IMR-90 (cell line): ENCODE measurements at regions not wholly inside any gene's neighbourhood (a gene's known extent, or its start where the extent isn't known, plus 50 kb on each side); places are given as distances from the start of the nearest gene placed in this dataset.

ENCODE experiments used
- ATAC-seq: fragments of 200-7000 bp; cut with Tn5 transposase; 2 replicates; pipeline ENCODE4 v1.9.1; 2020; ENCODE audit warnings: low read depth, mild to moderate bottlenecking, moderate library complexity
- BruUV-seq: library from RNA; stranded (reverse); fragments of 400-500 nt; replicated peaks from 2 replicates; lab custom pipeline; 2021; lab: Mats Ljungman, UMichigan
- CTCF ChIA-PET: fragments of 300-600 bp; formaldehyde crosslinking; extraction: SDS; loops from one replicate; lab custom pipeline; 2021; ENCODE audit warnings: antibody characterized with exemption; lab: Yijun Ruan, JAX
- POLR2A ChIA-PET: fragments of 300-600 bp; sonication (Branson Sonifier 250); formaldehyde crosslinking; loops from one replicate; lab custom pipeline; 2022; ENCODE audit warnings: antibody characterized with exemption; ENCODE audit not compliant: unreplicated experiment; lab: Charles Lee
- DNase-seq: peaks from one replicate; pipeline ENCODE4 v3.0.0; 2013
- H2AFZ ChIP-seq: replicated peaks from 2 replicates; pipeline ENCODE3; 2013; ENCODE audit warnings: low read length, mild to moderate bottlenecking; ENCODE audit not compliant: poor library complexity
- H2AK5ac ChIP-seq: 2 replicates; pipeline ENCODE4 v1.6.1; 2013; ENCODE audit warnings: low read depth, low read length, inconsistent platforms
- H2AK9ac ChIP-seq: replicated peaks from 2 replicates; pipeline ENCODE3; 2013; ENCODE audit warnings: mild to moderate bottlenecking, low read depth, low read length, moderate library complexity; ENCODE audit not compliant: poor library complexity
- H2BK120ac ChIP-seq: 2 replicates; pipeline ENCODE4 v1.6.1; 2013; ENCODE audit warnings: low read depth, low read length, inconsistent platforms
- H2BK15ac ChIP-seq: 3 replicates; pipeline ENCODE4 v1.6.1; 2013; ENCODE audit warnings: low read depth, low read length, inconsistent platforms
- H2BK20ac ChIP-seq: 2 replicates; pipeline ENCODE4 v1.6.1; 2013; ENCODE audit warnings: low read depth, mild to moderate bottlenecking, inconsistent platforms, low read length, moderate library complexity
- H2BK5ac ChIP-seq: 2 replicates; pipeline ENCODE4 v1.6.1; 2013; ENCODE audit warnings: mild to moderate bottlenecking, low read depth, low read length, inconsistent platforms; ENCODE audit not compliant: poor library complexity, severe bottlenecking
- H3K14ac ChIP-seq: replicated peaks from 2 replicates; pipeline ENCODE4 v1.6.1; 2013; ENCODE audit warnings: low read depth, low read length, inconsistent platforms
- H3K18ac ChIP-seq: 2 replicates; pipeline ENCODE4 v1.6.1; 2013; ENCODE audit warnings: low read depth, low read length, control low read depth
- H3K23ac ChIP-seq: 2 replicates; pipeline ENCODE4 v1.6.1; 2013; ENCODE audit warnings: low read depth, low read length, inconsistent platforms
- H3K27ac ChIP-seq: 2 replicates; pipeline ENCODE4 v1.5.1; 2013; ENCODE audit warnings: mild to moderate bottlenecking, control low read depth, low read length; ENCODE audit not compliant: insufficient read depth
- H3K27me3 ChIP-seq: 2 replicates; pipeline ENCODE4 v1.6.1; 2013; ENCODE audit warnings: low read length; ENCODE audit not compliant: control insufficient read depth, insufficient read depth
- H3K36me3 ChIP-seq: 2 replicates; pipeline ENCODE4 v1.6.1; 2013; ENCODE audit warnings: low read length, mixed read lengths; ENCODE audit not compliant: control insufficient read depth, insufficient read depth
- H3K4ac ChIP-seq: 2 replicates; pipeline ENCODE4 v1.6.1; 2013; ENCODE audit warnings: low read depth, low read length, inconsistent platforms
- H3K4me1 ChIP-seq: 2 replicates; pipeline ENCODE4 v1.6.1; 2013; ENCODE audit warnings: low read length, mixed read lengths; ENCODE audit not compliant: control insufficient read depth, insufficient read depth
- H3K4me2 ChIP-seq: 2 replicates; pipeline ENCODE4 v1.6.1; 2013; ENCODE audit warnings: low read depth, mild to moderate bottlenecking, control low read depth, low read length, moderate library complexity
- H3K4me3 ChIP-seq: 2 replicates; pipeline ENCODE4 v1.5.1; 2013; ENCODE audit warnings: low read depth, mild to moderate bottlenecking, control low read depth, low read length, moderate library complexity; ENCODE audit not compliant: insufficient read depth
- H3K56ac ChIP-seq: 2 replicates; pipeline ENCODE4 v1.6.1; 2013; ENCODE audit warnings: low read length, inconsistent platforms; ENCODE audit not compliant: insufficient read depth; ENCODE audit errors: extremely low read depth
- H3K79me1 ChIP-seq, 2 experiments: 2 replicates each; pipeline ENCODE4 v1.6.1; 2013; ENCODE audit warnings: low read length in 2 of 2, inconsistent platforms in 1 of 2, low read depth in 1 of 2
- H3K9ac ChIP-seq: 2 replicates; pipeline ENCODE4 v1.6.1; 2013; ENCODE audit warnings: low read depth, low read length, control low read depth
- H3K9me1 ChIP-seq: 2 replicates; pipeline ENCODE4 v1.6.1; 2013; ENCODE audit warnings: low read length, inconsistent platforms; ENCODE audit not compliant: insufficient read depth
- H3K9me3 ChIP-seq: 2 replicates; pipeline ENCODE4 v1.6.1; 2013; ENCODE audit warnings: low read length; ENCODE audit not compliant: control insufficient read depth, insufficient read depth
- H4K20me1 ChIP-seq: 2 replicates; pipeline ENCODE4 v1.6.1; 2013; ENCODE audit warnings: low read length, inconsistent platforms; ENCODE audit not compliant: insufficient read depth
- H4K5ac ChIP-seq: 2 replicates; pipeline ENCODE4 v1.6.1; 2013; ENCODE audit warnings: mild to moderate bottlenecking, low read depth, low read length, control low read depth
- H4K8ac ChIP-seq, 2 experiments: 2 replicates each; pipeline ENCODE4 v1.6.1; 2013; ENCODE audit warnings: low read depth in 2 of 2, low read length in 2 of 2, control low read depth in 1 of 2, inconsistent platforms in 1 of 2
- H4K91ac ChIP-seq: 2 replicates; pipeline ENCODE4 v1.6.1; 2013; ENCODE audit warnings: low read depth, low read length, inconsistent platforms; ENCODE audit not compliant: insufficient read depth
- CHD1 ChIP-seq: IDR thresholded peaks from 2 replicates; pipeline ENCODE4 v1.6.1; 2012; ENCODE audit warnings: low read depth, low read length, improper control_type of control experiment
- RAD21 ChIP-seq: IDR thresholded peaks from 2 replicates; pipeline ENCODE4 v1.6.1; 2012; ENCODE audit warnings: low read length, improper control_type of control experiment
- WGBS, 2 experiments: methylation state at CpG; one replicate each; pipeline versions ENCODE4 v1.1.5 to v1.1.7; 2013; ENCODE audit warnings: missing lambda C conversion rate in 2 of 2; ENCODE audit not compliant: insufficient read length in 1 of 2; ENCODE audit errors: extremely low coverage in 2 of 2; 5-methylcytosine and 5-hydroxymethylcytosine counted together
- dilution Hi-C: fragments of 300-500 bp; cut with HindIII; formaldehyde crosslinking; loops from one replicate; pipeline ENCODE4 v1.14.3; 2018; ENCODE audit warnings: low sequenced_read_pairs; ENCODE audit not compliant: unreplicated experiment
- in situ Hi-C: fragments of 300-500 bp; cut with MboI; formaldehyde crosslinking; loops from 3 replicates; pipeline ENCODE4 v1.14.3; 2019; ENCODE audit warnings: low sequenced_read_pairs, inconsistent platforms, mixed read lengths
- intact Hi-C: fragments of 100-400 bp; cut with micrococcal nuclease; formaldehyde crosslinking; loops from 2 replicates; pipeline ENCODE4 v1.10.0; 2022

GRCh38 chr19:28582796-28583195 is 630.2 kb downstream of the UQCRFS1 start:
- Histone ChIP-seq H4K5ac (no peak overlapping the region), H3K56ac (no peak overlapping the region), H3K79me1 (no peaks in the 10 kb centered on the region), H3K9me3 (peaks cover 49% of the 10 kb centered on the region), H3K36me3 (no peaks in the 10 kb centered on the region), H3K27ac (no peak overlapping the region), H2AFZ (no peak overlapping the region), H3K9ac (no peak overlapping the region), H4K91ac (no peak overlapping the region), H3K14ac (no peak overlapping the region), H3K4ac (no peak overlapping the region), H3K4me3 (no peak overlapping the region), H3K23ac (no peak overlapping the region), H2AK5ac (no peak overlapping the region), H4K8ac (no peak overlapping the region), H3K4me2 (no peak overlapping the region), H2BK15ac (no peak overlapping the region), H3K4me1 (no peaks in the 10 kb centered on the region), H4K20me1 (no peaks in the 10 kb centered on the region), H3K9me1 (no peaks in the 10 kb centered on the region), H3K27me3 (no peaks in the 10 kb centered on the region), H2AK9ac (no peak overlapping the region), H2BK5ac (no peak overlapping the region), H3K18ac (no peak overlapping the region), H2BK20ac (no peak overlapping the region), H2BK120ac (no peak overlapping the region)
- in situ Hi-C loops, result no loop called here
- BruUV-seq, result no TSS peak
- WGBS, 2 experiments, result 0% methylated on average over 1 of the region's 2 CpGs; no CpG with 5 or more reads in 1 of the 2 experiments
- ChIA-PET POLR2A (no interaction called here), CTCF (no interaction called here)
- intact Hi-C loops, result no loop called here
- TF ChIP-seq CHD1 (no peak), RAD21 (no peak)
- DNase-seq (no peak), ATAC-seq (no peak)
- dilution Hi-C loops, result no loop called here
